Endodermal cell (in vitro differentiated cells): ENCODE measurements at regions not wholly inside any gene's neighbourhood (a gene's known extent, or its start where the extent isn't known, plus 50 kb on each side); places are given as distances from the start of the nearest gene placed in this dataset.

ENCODE experiments used
- DNase-seq: peaks from one replicate; pipeline ENCODE4 v3.0.0-alpha.2; 2017
- H3K27ac ChIP-seq: 2 replicates; pipeline ENCODE4 v1.5.1; 2013; ENCODE audit warnings: mild to moderate bottlenecking, low read depth, low read length, moderate library complexity
- H3K27me3 ChIP-seq: 2 replicates; pipeline ENCODE4 v1.6.1; 2013; ENCODE audit warnings: mild to moderate bottlenecking, low read length, moderate library complexity; ENCODE audit not compliant: insufficient read depth, control insufficient read depth, poor library complexity, severe bottlenecking
- H3K36me3 ChIP-seq: 2 replicates; pipeline ENCODE4 v1.7.0; 2013; ENCODE audit warnings: mild to moderate bottlenecking, low read length, moderate library complexity; ENCODE audit not compliant: control insufficient read depth, insufficient read depth
- H3K4me1 ChIP-seq: one replicate; pipeline ENCODE4 v1.7.0; 2013; ENCODE audit warnings: low read length; ENCODE audit not compliant: control insufficient read depth, insufficient read depth
- H3K4me3 ChIP-seq: 2 replicates; pipeline ENCODE4 v1.5.1; 2013; ENCODE audit warnings: mild to moderate bottlenecking, low read length, moderate library complexity
- H3K9ac ChIP-seq: 2 replicates; pipeline ENCODE4 v1.6.1; 2013; ENCODE audit warnings: mild to moderate bottlenecking, low read length, moderate library complexity; ENCODE audit not compliant: poor library complexity, severe bottlenecking; ENCODE audit errors: extremely low read depth
- H3K9me3 ChIP-seq: 2 replicates; pipeline ENCODE4 v1.6.1; 2013; ENCODE audit warnings: mild to moderate bottlenecking, low read length, moderate library complexity; ENCODE audit not compliant: control insufficient read depth
- H3K27ac Mint-ChIP-seq: 2 replicates; pipeline ENCODE4 v1.8.0; 2020; ENCODE audit warnings: mixed read lengths
- H3K27me3 Mint-ChIP-seq: 2 replicates; pipeline ENCODE4 v1.8.0; 2021; ENCODE audit warnings: mild to moderate bottlenecking, mixed read lengths; ENCODE audit not compliant: insufficient read depth
- H3K36me3 Mint-ChIP-seq: 2 replicates; pipeline ENCODE4 v1.8.0; 2020; ENCODE audit warnings: low read depth, mixed read lengths
- H3K4me1 Mint-ChIP-seq: 2 replicates; pipeline ENCODE4 v1.8.0; 2020; ENCODE audit warnings: mixed read lengths
- H3K4me3 Mint-ChIP-seq: 2 replicates; pipeline ENCODE4 v1.8.0; 2020; ENCODE audit warnings: mild to moderate bottlenecking, moderate library complexity, mixed read lengths
- H3K9me3 Mint-ChIP-seq: 2 replicates; pipeline ENCODE4 v1.8.0; 2020; ENCODE audit warnings: mild to moderate bottlenecking, mixed read lengths
- WGBS, 2 experiments: methylation state at CpG; one replicate each; pipeline versions ENCODE4 v1.1.5 to v1.1.7; 2013; ENCODE audit warnings: missing lambda C conversion rate in 2 of 2, mixed read lengths in 1 of 2; ENCODE audit not compliant: insufficient coverage in 1 of 2, insufficient read length in 1 of 2; 5-methylcytosine and 5-hydroxymethylcytosine counted together
- TF ChIP-seq, protein P1 (sequence below): fragments of 200-600 bp; sonication (generic); conservative IDR thresholded peaks from 2 replicates; pipeline ENCODE4 v1.5.0; 2021; ENCODE audit warnings: antibody characterized with exemption, mild to moderate bottlenecking

DNA sequence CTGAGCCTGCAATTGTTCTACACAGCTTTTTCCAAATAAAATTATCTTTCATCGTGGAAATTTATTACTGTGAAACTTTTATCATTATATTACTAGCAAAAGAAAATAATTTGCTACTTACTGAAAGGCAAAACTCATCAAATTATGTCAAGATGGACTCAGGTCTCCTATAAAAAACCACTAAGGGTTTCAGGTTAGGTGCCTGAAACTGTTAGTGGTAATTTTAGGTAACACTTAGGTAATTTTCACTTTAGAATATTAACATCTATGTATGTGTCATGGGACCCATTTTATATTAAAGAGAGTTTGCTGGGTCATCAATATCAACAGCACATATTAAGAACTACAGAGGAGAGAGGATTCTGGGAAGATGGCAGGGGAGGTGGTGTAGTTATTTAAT is 651.5 kb downstream of the CENPC start:
- Histone ChIP-seq H3K27me3 (no peaks in the 10 kb centered on the region), H3K4me1 (no peaks in the 10 kb centered on the region), H3K9ac (no peak overlapping the region), H3K4me3 (no peak overlapping the region), H3K9me3 (peaks cover 7% of the 10 kb centered on the region), H3K27ac (no peak overlapping the region), H3K36me3 (no peaks in the 10 kb centered on the region)
- peaks cover 3% of the 10 kb centered on the region for H3K36me3 Mint-ChIP-seq
- DNase-seq: no peak
- H3K4me3 Mint-ChIP-seq: no peak overlapping the region
- WGBS, 2 experiments: 78% methylated on average over 1 of the region's 1 CpG; no CpG with 5 or more reads in 1 of the 2 experiments
- H3K9me3 Mint-ChIP-seq: peaks cover 17% of the 10 kb centered on the region
- no peaks in the 10 kb centered on the region for H3K4me1 Mint-ChIP-seq
- TF ChIP-seq, protein P1, sequence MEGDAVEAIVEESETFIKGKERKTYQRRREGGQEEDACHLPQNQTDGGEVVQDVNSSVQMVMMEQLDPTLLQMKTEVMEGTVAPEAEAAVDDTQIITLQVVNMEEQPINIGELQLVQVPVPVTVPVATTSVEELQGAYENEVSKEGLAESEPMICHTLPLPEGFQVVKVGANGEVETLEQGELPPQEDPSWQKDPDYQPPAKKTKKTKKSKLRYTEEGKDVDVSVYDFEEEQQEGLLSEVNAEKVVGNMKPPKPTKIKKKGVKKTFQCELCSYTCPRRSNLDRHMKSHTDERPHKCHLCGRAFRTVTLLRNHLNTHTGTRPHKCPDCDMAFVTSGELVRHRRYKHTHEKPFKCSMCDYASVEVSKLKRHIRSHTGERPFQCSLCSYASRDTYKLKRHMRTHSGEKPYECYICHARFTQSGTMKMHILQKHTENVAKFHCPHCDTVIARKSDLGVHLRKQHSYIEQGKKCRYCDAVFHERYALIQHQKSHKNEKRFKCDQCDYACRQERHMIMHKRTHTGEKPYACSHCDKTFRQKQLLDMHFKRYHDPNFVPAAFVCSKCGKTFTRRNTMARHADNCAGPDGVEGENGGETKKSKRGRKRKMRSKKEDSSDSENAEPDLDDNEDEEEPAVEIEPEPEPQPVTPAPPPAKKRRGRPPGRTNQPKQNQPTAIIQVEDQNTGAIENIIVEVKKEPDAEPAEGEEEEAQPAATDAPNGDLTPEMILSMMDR: no peak
- H3K27me3 Mint-ChIP-seq: no peaks in the 10 kb centered on the region
- no peak overlapping the region for H3K27ac Mint-ChIP-seq

DNA sequence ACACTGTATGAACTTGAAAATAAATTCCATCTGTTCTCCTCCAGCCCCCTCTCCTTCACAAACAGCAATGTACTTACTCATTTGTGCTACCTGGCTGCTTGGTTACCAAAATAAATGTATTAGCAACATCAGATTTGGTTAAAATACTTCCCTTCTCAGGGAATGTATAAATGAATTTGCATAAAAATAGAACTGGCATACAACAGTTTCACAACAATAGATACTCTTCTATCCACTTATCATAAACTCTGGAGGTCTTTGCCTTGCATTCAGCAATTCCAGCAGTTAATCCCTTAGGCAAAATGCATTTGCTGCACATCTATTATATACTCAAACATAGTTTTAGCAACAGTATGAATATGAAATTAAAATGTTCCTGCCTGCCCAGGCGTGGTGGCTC is 658.2 kb downstream of the CENPC start:
- Mint-ChIP-seq H3K4me1 (no peaks in the 10 kb centered on the region), H3K36me3 (peaks cover 3% of the 10 kb centered on the region)

DNA sequence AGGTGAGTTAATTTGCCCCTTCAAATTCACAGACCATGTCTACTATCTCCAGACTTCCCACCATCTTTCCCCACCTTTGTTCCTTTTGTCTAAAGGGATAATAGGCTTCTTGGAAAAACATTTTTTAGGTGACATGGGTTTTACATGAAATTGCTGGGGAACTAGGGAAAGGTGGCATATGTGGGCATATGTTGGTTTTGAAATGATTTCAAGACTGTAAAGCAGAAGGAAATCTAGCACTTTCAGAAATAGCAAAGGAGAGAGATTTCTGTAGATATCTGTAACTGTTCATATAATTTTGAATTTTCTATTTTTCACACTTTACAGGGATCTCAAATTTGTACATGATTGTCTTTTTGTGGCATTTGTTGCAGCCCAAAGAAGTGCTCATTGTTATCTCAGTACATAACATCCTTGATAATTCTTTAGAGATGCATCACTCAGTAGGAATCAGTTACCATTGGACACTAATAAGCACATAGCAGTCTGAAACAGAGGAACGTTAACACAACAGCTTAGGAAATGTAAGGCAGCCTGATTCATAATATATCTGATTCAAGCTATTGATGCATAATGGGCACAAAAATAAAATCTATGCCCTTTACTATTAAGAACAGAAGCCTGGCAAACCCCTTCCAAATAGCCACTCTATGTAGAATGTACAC is 659.7 kb downstream of the CENPC start:
- 80 to 100% methylated on average over 1 of the region's 1 CpG for whole genome bisulfite sequencing, 2 experiments
- no peaks in the 10 kb centered on the region for H3K27me3 ChIP-seq
- no peaks in the 10 kb centered on the region for H3K36me3 ChIP-seq
- Mint-ChIP-seq H3K9me3 (peaks cover 20% of the 10 kb centered on the region), H3K4me3 (no peak overlapping the region), H3K27me3 (no peaks in the 10 kb centered on the region), H3K36me3 (peaks cover 3% of the 10 kb centered on the region), H3K4me1 (no peaks in the 10 kb centered on the region), H3K27ac (no peak overlapping the region)
- H3K27ac ChIP-seq: no peak overlapping the region
- H3K9ac ChIP-seq: no peak overlapping the region
- H3K4me3 ChIP-seq: no peak overlapping the region
- TF ChIP-seq, protein P1: no peak
- H3K9me3 ChIP-seq: peaks cover 16% of the 10 kb centered on the region
- no peak for DNase-seq
- no peaks in the 10 kb centered on the region for H3K4me1 ChIP-seq

More for the DNA sequence above, 658.2 kb downstream of the CENPC start:
- H3K4me3 ChIP-seq: no peak overlapping the region
- H3K4me3 Mint-ChIP-seq: no peak overlapping the region
- H3K9me3 Mint-ChIP-seq: peaks cover 20% of the 10 kb centered on the region
- H3K27ac ChIP-seq: no peak overlapping the region
- H3K9me3 ChIP-seq: peaks cover 16% of the 10 kb centered on the region
- no peak overlapping the region for H3K9ac ChIP-seq
- no peaks in the 10 kb centered on the region for H3K27me3 Mint-ChIP-seq
- H3K27ac Mint-ChIP-seq: no peak overlapping the region
- TF ChIP-seq, protein P1: no peak
- no peaks in the 10 kb centered on the region for H3K27me3 ChIP-seq
- WGBS, 2 experiments: 72% methylated on average over 1 of the region's 1 CpG; no CpG with 5 or more reads in 1 of the 2 experiments
- H3K4me1 ChIP-seq: no peaks in the 10 kb centered on the region
- DNase-seq: no peak
- no peaks in the 10 kb centered on the region for H3K36me3 ChIP-seq
